ENCODE measurements at regions not wholly inside any gene's neighbourhood (a gene's known extent, or its start where the extent isn't known, plus 50 kb on each side); places are given as distances from the start of the nearest gene placed in this dataset.

DNA sequence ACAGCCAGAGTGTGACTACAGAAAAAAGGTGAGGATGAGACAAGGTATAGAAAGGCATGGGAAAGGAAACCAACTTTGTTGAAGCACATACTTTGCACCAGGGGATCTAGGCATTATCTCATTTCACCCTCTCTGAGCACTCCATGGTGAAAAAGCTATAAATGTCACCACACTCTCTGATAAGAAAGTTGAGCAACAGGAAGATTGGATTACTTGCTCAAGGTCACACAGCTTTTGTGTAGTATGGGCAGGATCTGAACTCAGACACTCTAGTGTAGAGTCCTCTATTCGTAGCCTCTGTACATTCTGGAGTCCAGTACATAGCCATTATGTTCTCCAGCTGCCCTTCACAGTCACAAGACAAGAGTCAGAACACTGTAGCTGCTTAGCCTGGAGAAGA is 163.4 kb upstream of the SEMA6D start:
- no peak for DNase-seq

GRCh38 chr15:47561102-47561501 is 156.2 kb upstream of the SEMA6D start:
- no peak for DNase-seq

GRCh38 chr15:47565949-47566348 is 151.4 kb upstream of the SEMA6D start:
- DNase-seq = no peak

DNA sequence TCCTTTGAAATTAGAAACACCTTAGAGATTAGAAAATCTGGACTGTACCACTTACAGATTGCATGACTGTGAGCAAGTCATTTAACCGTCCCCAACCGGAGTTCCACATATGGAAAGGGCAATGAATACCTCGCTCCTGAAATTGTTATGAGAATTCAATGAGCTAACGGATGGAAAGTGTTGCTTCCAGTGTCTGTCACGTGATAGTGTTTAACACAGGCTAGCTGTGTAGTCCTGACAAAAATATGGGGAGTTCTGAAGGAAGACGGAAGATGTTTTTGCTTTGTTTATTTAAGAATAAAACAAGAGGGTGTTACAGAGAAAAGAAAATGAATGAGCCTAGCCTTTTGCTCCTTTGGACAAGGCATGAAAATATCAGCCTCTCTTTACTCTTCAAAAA is 150.7 kb upstream of the SEMA6D start:
- no peak for DNase-seq

- no peak for DNase-seq
Observed at GRCh38 chr15:47568030-47568429, 149.3 kb upstream of the SEMA6D start.

- no peak for DNase-seq
Observed at GRCh38 chr15:47570044-47570443, 147.3 kb upstream of the SEMA6D start.

DNA sequence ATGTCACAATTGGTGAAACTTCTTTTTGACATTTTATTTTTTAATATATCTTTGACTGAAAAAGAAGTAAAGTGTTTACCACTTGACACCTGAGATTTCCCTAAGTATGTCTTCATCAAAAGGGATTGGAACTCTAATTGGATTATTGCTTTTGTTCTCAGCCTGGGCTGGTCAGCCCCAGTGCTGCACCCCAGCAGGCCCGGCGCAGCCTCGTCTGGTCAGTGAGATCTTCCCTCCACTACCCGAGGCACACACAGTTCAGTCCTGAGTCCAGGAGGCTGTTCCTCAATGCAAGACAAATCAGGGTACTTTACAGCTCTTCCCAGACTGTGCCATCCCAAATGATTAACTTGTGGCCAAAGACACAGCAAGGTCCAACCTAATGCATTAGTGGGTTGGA is 146.9 kb upstream of the SEMA6D start:
- no peak for DNase-seq

GRCh38 chr15:47570881-47571640 is 146.2 kb upstream of the SEMA6D start:
- DNase-seq = no peak

DNA sequence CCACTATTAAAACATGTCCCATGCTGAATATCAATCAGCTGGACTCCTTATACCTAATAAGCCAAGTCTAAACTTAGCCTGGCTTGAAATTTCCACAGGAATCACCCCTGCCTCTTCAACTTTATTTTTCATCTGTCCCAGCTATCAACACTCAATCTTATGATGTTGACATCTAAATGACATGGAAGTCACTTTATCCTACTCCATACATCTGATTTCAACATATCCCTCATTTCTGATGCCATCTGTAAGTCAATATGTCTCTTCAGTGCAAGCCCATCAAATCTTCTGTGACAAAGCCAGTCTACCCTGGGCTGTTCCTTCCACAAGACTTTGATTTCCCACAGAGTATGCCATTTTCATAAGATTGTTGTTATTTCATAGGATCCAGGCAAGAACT is 143.6 kb upstream of the SEMA6D start:
- DNase-seq = no peak

- DNase-seq = no peak
Observed at GRCh38 chr15:47577000-47577399, 140.3 kb upstream of the SEMA6D start.

DNA sequence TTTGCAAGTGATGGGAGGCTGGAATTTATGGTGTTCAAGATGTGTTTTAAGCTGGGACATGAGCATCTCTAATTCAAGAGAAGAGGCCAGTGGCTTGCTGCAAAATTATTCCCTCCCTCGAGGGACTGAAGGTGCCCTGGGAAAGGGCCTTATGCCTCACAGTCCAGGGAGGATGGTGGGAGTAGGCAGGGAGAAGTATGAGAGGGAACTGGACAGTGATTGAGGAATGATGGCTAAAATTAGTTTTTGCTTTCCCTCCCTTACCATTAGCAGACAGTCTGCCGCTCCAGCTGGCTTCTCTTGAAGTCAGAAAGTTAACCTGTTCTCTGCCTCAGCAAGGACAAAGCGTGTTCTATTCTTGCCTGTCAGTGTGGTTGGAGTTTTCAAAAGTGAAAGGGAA is 139.8 kb upstream of the SEMA6D start:
- DNase-seq = no peak

DNA sequence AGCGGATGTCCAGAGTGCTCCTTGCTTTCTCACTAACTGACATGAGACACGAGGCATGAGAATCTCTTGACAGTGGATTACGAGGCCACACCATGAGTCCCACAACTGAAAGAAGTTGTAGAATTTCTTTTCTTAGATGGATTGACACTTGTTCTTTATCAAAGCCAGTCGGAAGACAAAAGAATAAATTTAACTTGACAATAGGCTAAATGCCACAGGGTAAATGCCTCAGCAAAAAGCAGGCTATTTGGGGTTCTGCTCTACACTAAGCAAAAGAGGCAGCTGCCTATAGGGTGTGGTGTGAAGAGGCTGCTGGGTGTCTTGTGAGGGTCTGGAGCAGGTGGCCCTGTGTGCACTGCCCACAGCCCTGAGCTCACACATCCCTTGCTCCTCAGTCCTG is 135.1 kb upstream of the SEMA6D start:
- DNase-seq = no peak

GRCh38 chr15:47584316-47584715 is 133.0 kb upstream of the SEMA6D start:
- no peak for DNase-seq

DNA sequence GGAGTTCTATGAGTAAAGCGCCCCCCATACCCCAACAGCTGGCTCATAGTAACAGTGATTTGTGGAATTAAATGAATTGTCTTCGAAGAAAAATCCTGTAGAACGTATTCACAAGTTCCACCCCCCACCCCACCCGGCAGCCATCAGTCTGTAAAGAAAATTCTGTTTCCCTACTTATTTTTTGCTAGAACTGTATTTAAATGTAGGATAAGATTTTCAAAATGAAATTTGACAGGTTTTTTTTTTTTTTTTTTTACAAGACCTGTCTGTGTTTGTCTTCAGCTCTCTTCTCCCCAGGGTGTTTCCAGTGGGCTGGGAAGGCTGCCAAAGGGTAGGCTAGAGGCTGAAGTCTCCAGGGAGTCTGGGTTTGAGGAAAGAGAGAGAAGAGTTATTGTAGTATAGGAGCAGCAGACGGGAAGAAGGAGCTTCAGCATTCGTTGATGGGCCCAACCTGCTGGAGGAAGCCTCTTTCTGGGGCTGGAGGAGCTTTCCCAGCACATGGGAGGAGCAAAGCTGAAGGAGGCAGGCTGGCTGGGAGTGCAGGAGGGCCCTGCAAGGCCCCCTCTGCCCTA is 130.6 kb upstream of the SEMA6D start:
- DNase-seq = no peak

- no peak for DNase-seq
Observed at GRCh38 chr15:47587940-47588802, 129.1 kb upstream of the SEMA6D start.

DNA sequence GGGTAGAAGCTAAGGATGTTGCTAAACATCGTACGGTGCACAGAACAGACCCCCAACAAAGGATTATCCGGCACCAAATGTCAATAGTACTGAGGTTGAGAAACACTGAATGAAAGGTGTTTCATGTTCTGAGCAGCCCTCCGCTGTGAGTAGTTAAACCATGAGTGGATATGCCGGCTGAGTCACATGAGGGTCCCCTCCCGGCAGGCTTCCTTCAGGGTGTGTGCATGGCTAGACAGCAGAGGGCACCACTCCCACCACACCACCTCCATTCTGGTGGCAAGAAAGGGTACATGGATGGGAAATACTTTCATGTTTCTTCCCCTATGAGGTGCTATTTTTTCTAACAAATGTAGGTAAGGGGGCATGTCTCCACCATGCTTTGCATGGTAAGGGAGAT is 128.3 kb upstream of the SEMA6D start:
- no peak for DNase-seq

GRCh38 chr15:47598996-47599395 is 118.3 kb upstream of the SEMA6D start:
- DNase-seq = no peak

GRCh38 chr15:47599806-47600205 is 117.5 kb upstream of the SEMA6D start:
- DNase-seq = no peak

DNA sequence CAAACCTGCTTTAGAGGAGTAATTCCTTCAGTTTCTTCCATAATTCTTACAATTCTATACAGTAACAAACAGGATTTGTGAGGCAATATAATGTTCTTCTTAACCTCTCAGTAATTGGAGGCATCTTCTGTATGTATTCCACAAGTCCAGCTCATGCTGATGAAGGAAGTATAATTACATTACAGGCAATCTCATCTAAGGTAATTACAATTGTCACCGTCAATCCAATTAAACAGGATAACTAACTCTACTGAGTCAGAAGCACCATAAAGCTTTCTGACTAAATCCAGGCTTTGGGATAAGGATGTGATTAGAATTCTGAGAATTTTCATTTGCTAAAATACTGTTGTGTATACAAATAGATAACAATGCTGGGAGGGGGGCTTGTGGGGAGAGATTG is 115.2 kb upstream of the SEMA6D start:
- DNase-seq = no peak

DNA sequence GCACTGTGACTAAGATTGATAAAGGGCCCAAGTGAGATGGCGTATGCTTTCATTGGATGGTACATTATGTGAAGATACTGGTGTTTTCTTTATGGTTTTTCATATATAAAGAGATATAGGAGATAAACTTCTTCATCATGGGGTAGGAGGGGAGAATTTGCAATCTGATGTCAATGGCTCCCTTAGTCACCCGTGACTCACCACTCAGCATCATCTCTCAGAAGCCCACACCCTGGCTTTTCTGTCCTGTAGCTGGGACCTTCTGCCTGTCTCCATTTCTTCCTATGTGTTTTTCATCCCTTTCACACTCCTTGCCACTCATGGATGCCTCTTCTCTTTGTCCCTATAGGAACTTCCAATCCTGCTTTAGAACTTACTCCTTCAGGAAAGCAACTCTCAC is 114.3 kb upstream of the SEMA6D start:
- DNase-seq = no peak

GRCh38 chr15:47607695-47608094 is 109.6 kb upstream of the SEMA6D start:
- no peak for DNase-seq

DNA sequence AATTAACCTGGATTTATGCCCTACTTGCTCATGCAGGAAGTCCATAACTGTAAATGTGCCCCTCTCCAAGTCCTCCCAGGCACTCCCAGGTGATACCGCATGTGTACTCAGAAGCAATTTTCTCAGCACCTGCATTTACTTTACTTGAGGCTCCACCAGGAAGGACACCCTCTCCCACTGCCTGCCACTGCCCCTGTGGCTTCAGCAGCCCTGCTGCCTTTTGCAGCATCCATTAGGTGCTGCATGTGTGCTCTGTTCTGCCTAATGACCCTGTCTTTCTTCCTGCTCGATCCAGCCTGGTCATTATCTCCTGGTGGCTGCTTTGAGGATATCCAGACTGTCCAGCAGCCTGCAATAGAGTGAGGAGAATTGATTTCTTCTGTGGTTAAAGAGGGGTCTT is 107.6 kb upstream of the SEMA6D start:
- peak; percentile 12 for DNase-seq

DNA sequence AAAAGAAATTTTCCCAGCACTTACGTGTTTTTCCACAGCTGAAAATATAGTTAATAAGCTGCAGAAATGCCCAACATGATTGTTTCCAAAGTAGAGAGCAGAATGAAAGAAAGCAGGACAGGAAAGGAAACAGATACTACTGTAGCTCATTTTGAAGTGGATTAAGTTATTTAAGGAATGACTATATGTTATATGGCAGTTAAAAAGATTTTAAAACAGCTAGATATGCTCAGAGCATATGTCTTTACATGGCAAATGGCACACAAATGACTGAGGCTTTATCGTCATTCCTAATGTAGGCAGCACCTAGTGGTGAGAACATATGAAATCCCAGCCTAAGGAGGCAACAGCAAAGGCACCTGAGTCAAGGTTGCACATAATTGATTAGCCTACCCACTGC is 106.6 kb upstream of the SEMA6D start:
- no peak for DNase-seq

GRCh38 chr15:47614360-47615011 is 102.8 kb upstream of the SEMA6D start:
- no peak for DNase-seq

Data from NCI-H748 treated with DMSO at 0.1 percent for 48 hours (cell line).